Thoracic aorta (tissue), 2 donors: ENCODE measurements at regions not wholly inside any gene's neighbourhood (a gene's known extent, or its start where the extent isn't known, plus 50 kb on each side); places are given as distances from the start of the nearest gene placed in this dataset.
"Not testable (repeated sequence)": the region's sequence is repeated elsewhere in the genome, so short reads cannot be mapped to it uniquely, and the experiment has no call there.

ENCODE experiments used
- ATAC-seq: fragments of 150-250 bp; one replicate; pipeline ENCODE4 v1.8.0; 2017; ENCODE audit warnings: low read depth; ENCODE audit not compliant: insufficient number of reproducible peaks, low FRiP score
- DNase-seq: peaks from one replicate; pipeline ENCODE4 v3.0.0-alpha.2; 2020; ENCODE audit warnings: low spot score
- H3K27ac ChIP-seq, 2 donors: fragments of 200-600 bp; sonication (generic); 1 replicate in 1 of 2; 2 replicates in 1 of 2; pipeline ENCODE4 v1.5.1; 2016; ENCODE audit warnings: mild to moderate bottlenecking in 2 of 2, moderate library complexity in 2 of 2
- H3K27me3 ChIP-seq: fragments of 200-600 bp; sonication (generic); replicated peaks from 2 replicates; pipeline ENCODE4 v1.6.0; 2016; ENCODE audit warnings: mild to moderate bottlenecking; ENCODE audit not compliant: insufficient read depth
- H3K36me3 ChIP-seq: fragments of 200-600 bp; sonication (generic); one replicate; pipeline ENCODE4 v1.5.1; 2016
- H3K4me1 ChIP-seq, 2 donors: fragments of 200-600 bp; sonication (generic); 1 replicate in 1 of 2; 2 replicates in 1 of 2; pipeline versions ENCODE4 v1.5.1 to v1.6.0; 2016; ENCODE audit warnings: low read depth in 2 of 2, mild to moderate bottlenecking in 1 of 2; ENCODE audit not compliant: control insufficient read depth in 1 of 2
- H3K4me3 ChIP-seq: fragments of 200-600 bp; sonication (generic); 2 replicates; pipeline ENCODE4 v1.5.1; 2016; ENCODE audit warnings: mild to moderate bottlenecking
- H3K9me3 ChIP-seq: fragments of 200-600 bp; sonication (generic); 2 replicates; pipeline ENCODE4 v1.5.1; 2016
- CTCF ChIP-seq: fragments of 200-600 bp; sonication (generic); IDR thresholded peaks from one replicate; pipeline ENCODE4 v1.5.1; 2019; ENCODE audit warnings: antibody characterized with exemption

- Histone ChIP-seq H3K4me3 (no peak overlapping the region), H3K36me3 (no peaks in the 10 kb centered on the region), H3K27me3 (no peaks in the 10 kb centered on the region), H3K27ac (no peak overlapping the region), H3K9me3 (no peaks in the 10 kb centered on the region), H3K4me1 (no peaks in the 10 kb centered on the region)
- DNase-seq (no peak), ATAC-seq (no peak)
- no peak for TF ChIP-seq CTCF
Observed at GRCh38 chr6:118719351-118720124, 68.1 kb upstream of the CEP85L start.

GRCh38 chr6:118718903-118719302 lies 67.5 kb upstream of the CEP85L start:
- H3K4me1 ChIP-seq, result no peaks in the 10 kb centered on the region
- H3K4me3 ChIP-seq, result no peak overlapping the region
- TF ChIP-seq CTCF, result no peak
- H3K36me3 ChIP-seq, result no peaks in the 10 kb centered on the region
- H3K27ac ChIP-seq, result no peak overlapping the region
- ATAC-seq (no peak), DNase-seq (no peak)
- H3K27me3 ChIP-seq, result no peaks in the 10 kb centered on the region
- no peaks in the 10 kb centered on the region for H3K9me3 ChIP-seq

- Histone ChIP-seq H3K4me1 (no peaks in the 10 kb centered on the region), H3K4me3 (no peak overlapping the region), H3K36me3 (no peaks in the 10 kb centered on the region), H3K27me3 (no peaks in the 10 kb centered on the region), H3K9me3 (no peaks in the 10 kb centered on the region), H3K27ac (no peak overlapping the region)
- ATAC-seq (no peak), DNase-seq (no peak)
- no peak for TF ChIP-seq CTCF
Observed at GRCh38 chr6:118718297-118718696, 66.9 kb upstream of the CEP85L start.

GRCh38 chr6:118717106-118717505 lies 65.7 kb upstream of the CEP85L start:
- no peaks in the 10 kb centered on the region for H3K27me3 ChIP-seq
- DNase-seq, result no peak
- H3K9me3 ChIP-seq, result no peaks in the 10 kb centered on the region
- TF ChIP-seq CTCF, result no peak
- H3K36me3 ChIP-seq, result no peaks in the 10 kb centered on the region
- no peak for ATAC-seq
- H3K4me3 ChIP-seq, result no peak overlapping the region
- no peaks in the 10 kb centered on the region for H3K4me1 ChIP-seq
- no peak overlapping the region for H3K27ac ChIP-seq

GRCh38 chr6:118715907-118716306 lies 64.5 kb upstream of the CEP85L start:
- H3K4me3 ChIP-seq, H3K27ac ChIP-seq, H3K9me3 ChIP-seq, DNase-seq, ATAC-seq, H3K27me3 ChIP-seq, H3K4me1 ChIP-seq, H3K36me3 ChIP-seq: not testable (repeated sequence)

- Histone ChIP-seq H3K4me3 (no peak overlapping the region), H3K4me1 (no peaks in the 10 kb centered on the region), H3K36me3 (no peaks in the 10 kb centered on the region), H3K27ac (no peak overlapping the region), H3K9me3 (no peaks in the 10 kb centered on the region), H3K27me3 (no peaks in the 10 kb centered on the region)
- DNase-seq (no peak), ATAC-seq (no peak)
- TF ChIP-seq CTCF, result no peak
Observed at GRCh38 chr6:118715376-118715775, 64.0 kb upstream of the CEP85L start.
